ENCODE measurements at regions not wholly inside any gene's neighbourhood (a gene's known extent, or its start where the extent isn't known, plus 50 kb on each side); places are given as distances from the start of the nearest gene placed in this dataset.
A peak's percentile ranks its signal among the peaks of the same experiment; 100 is the strongest.

GRCh38 chr2:37558623-37559022 is 112.8 kb downstream of the CDC42EP3 start:
- peaks cover 5% of the 10 kb centered on the region for H3K4me1 ChIP-seq (replicated peaks)
- no peak overlapping the region for H3K27ac ChIP-seq
- H3K27me3 ChIP-seq (replicated peaks; ENCODE audit: insufficient read depth): no peaks in the 10 kb centered on the region
- no peak overlapping the region for H3K4me3 ChIP-seq
- no peak for DNase-seq (ENCODE audit: low spot score)
- H3K9me3 ChIP-seq: no peaks in the 10 kb centered on the region
- no peak for TF ChIP-seq POLR2AphosphoS5 (IDR thresholded peaks at IDR 0.05)
- TF ChIP-seq CTCF (IDR thresholded peaks at IDR 0.05): no peak
- no peak for TF ChIP-seq POLR2A (IDR thresholded peaks at IDR 0.05)
- 100% methylated on average over 1 of the region's 1 CpG for WGBS
- intact Hi-C loops (cut with DNase I): no loop called here
- no peaks in the 10 kb centered on the region for H3K36me3 ChIP-seq

- TF ChIP-seq POLR2AphosphoS5 (IDR thresholded peaks at IDR 0.05): peak; percentile 9
- TF ChIP-seq POLR2A (IDR thresholded peaks at IDR 0.05): no peak
- TF ChIP-seq CTCF (IDR thresholded peaks at IDR 0.05): no peak
- Histone ChIP-seq H3K9me3 (no peaks in the 10 kb centered on the region), H3K4me1 (replicated peaks) (peaks cover 5% of the 10 kb centered on the region), H3K27ac (no peak overlapping the region), H3K36me3 (no peaks in the 10 kb centered on the region), H3K27me3 (replicated peaks; ENCODE audit: insufficient read depth) (no peaks in the 10 kb centered on the region), H3K4me3 (no peak overlapping the region)
- DNase-seq (ENCODE audit: low spot score): no peak
- 91% methylated on average over 5 of the region's 5 CpGs for WGBS
- intact Hi-C loops (cut with DNase I): loop anchor here (5.0 to 10.0 kb wide), 2 partner anchors 107 to 146 kb away; no protein-coding TSS in a partner anchor
Observed at GRCh38 chr2:37560241-37560848, 111.1 kb downstream of the CDC42EP3 start.

- no peaks in the 10 kb centered on the region for H3K9me3 ChIP-seq
- no peak overlapping the region for H3K27ac ChIP-seq
- no peaks in the 10 kb centered on the region for H3K27me3 ChIP-seq (replicated peaks; ENCODE audit: insufficient read depth)
- no peak overlapping the region for H3K4me3 ChIP-seq
- intact Hi-C loops (cut with DNase I): loop anchor here (5.0 to 10.0 kb wide), 2 partner anchors 106 to 146 kb away; no protein-coding TSS in a partner anchor
- no peaks in the 10 kb centered on the region for H3K36me3 ChIP-seq
- WGBS: 61% methylated on average over 4 of the region's 4 CpGs
- H3K4me1 ChIP-seq (replicated peaks): peaks cover 5% of the 10 kb centered on the region
- no peak for DNase-seq (ENCODE audit: low spot score)
- TF ChIP-seq CTCF (IDR thresholded peaks at IDR 0.05) (no peak), POLR2A (IDR thresholded peaks at IDR 0.05) (no peak), POLR2AphosphoS5 (IDR thresholded peaks at IDR 0.05) (no peak)
Observed at GRCh38 chr2:37560863-37561614, 110.4 kb downstream of the CDC42EP3 start.

GRCh38 chr2:37561615-37562569 is 109.5 kb downstream of the CDC42EP3 start:
- intact Hi-C loops (cut with DNase I): loop anchor here (5.0 to 10.0 kb wide), 2 partner anchors 105 to 147 kb away; no protein-coding TSS in a partner anchor
- DNase-seq (ENCODE audit: low spot score): no peak
- H3K4me1 ChIP-seq (replicated peaks): peaks cover 5% of the 10 kb centered on the region
- no peaks in the 10 kb centered on the region for H3K27me3 ChIP-seq (replicated peaks; ENCODE audit: insufficient read depth)
- H3K36me3 ChIP-seq: no peaks in the 10 kb centered on the region
- no peak for TF ChIP-seq POLR2A (IDR thresholded peaks at IDR 0.05)
- no peak for TF ChIP-seq CTCF (IDR thresholded peaks at IDR 0.05)
- no peak for TF ChIP-seq POLR2AphosphoS5 (IDR thresholded peaks at IDR 0.05)
- 51% methylated on average over 5 of the region's 5 CpGs for WGBS
- H3K9me3 ChIP-seq: no peaks in the 10 kb centered on the region
- no peak overlapping the region for H3K27ac ChIP-seq
- no peak overlapping the region for H3K4me3 ChIP-seq
